Activated CD8-positive, alpha-beta memory T cell treated with anti-CD3 and anti-CD28 coated beads, Interleukin-2, amount 50 U/mL, for 48 hours (primary cell): ENCODE measurements at regions not wholly inside any gene's neighbourhood (a gene's known extent, or its start where the extent isn't known, plus 50 kb on each side); places are given as distances from the start of the nearest gene placed in this dataset.
"Not testable (repeated sequence)": the region's sequence is repeated elsewhere in the genome, so short reads cannot be mapped to it uniquely, and the experiment has no call there.

Experiments
- DNase-seq: peaks from one replicate; pipeline ENCODE4 v3.0.0-alpha.2; 2020

- DNase-seq = not testable (repeated sequence)
Measured at GRCh38 chr17:21782107-21782506, 89.8 kb downstream of the KCNJ18 start.

GRCh38 chr17:21782604-21783003, 90.3 kb downstream of the KCNJ18 start:
- DNase-seq = not testable (repeated sequence)

- not testable (repeated sequence) for DNase-seq
Measured at GRCh38 chr17:21783017-21783416, 90.7 kb downstream of the KCNJ18 start.

- DNase-seq = not testable (repeated sequence)
Measured at GRCh38 chr17:21814272-21814671, 121.9 kb downstream of the KCNJ18 start.

GRCh38 chr17:21814776-21815175, 122.5 kb downstream of the KCNJ18 start:
- DNase-seq = no peak

- DNase-seq = no peak
Measured at GRCh38 chr17:21815352-21816063, 123.2 kb downstream of the KCNJ18 start.

GRCh38 chr17:21816592-21817567, 124.6 kb downstream of the KCNJ18 start:
- no peak for DNase-seq

GRCh38 chr17:21817791-21818364, 125.6 kb downstream of the KCNJ18 start:
- DNase-seq = no peak

- DNase-seq = no peak
Measured at GRCh38 chr17:21823090-21823489, 130.8 kb downstream of the KCNJ18 start.

GRCh38 chr17:21823643-21824042, 131.3 kb downstream of the KCNJ18 start:
- DNase-seq = no peak

GRCh38 chr17:21841839-21842238, 149.5 kb downstream of the KCNJ18 start:
- DNase-seq = no peak

GRCh38 chr17:21842332-21843317, 150.3 kb downstream of the KCNJ18 start:
- no peak for DNase-seq

- no peak for DNase-seq
Measured at GRCh38 chr17:21843318-21843865, 151.1 kb downstream of the KCNJ18 start.

GRCh38 chr17:21843951-21844590, 151.7 kb downstream of the KCNJ18 start:
- DNase-seq = no peak

GRCh38 chr17:21848510-21848909, 156.2 kb downstream of the KCNJ18 start:
- not testable (repeated sequence) for DNase-seq

GRCh38 chr17:21849030-21849429, 156.7 kb downstream of the KCNJ18 start:
- DNase-seq = not testable (repeated sequence)

- DNase-seq = not testable (repeated sequence)
Measured at GRCh38 chr17:21850614-21851013, 158.3 kb downstream of the KCNJ18 start.
